NCI-H128 (cell line): ENCODE measurements at regions not wholly inside any gene's neighbourhood (a gene's known extent, or its start where the extent isn't known, plus 50 kb on each side); places are given as distances from the start of the nearest gene placed in this dataset.

Source experiments
- DNase-seq: peaks from one replicate; lab custom pipeline; 2025; ENCODE audit not compliant: unreplicated experiment; lab: John Stamatoyannopoulos, UW

DNA sequence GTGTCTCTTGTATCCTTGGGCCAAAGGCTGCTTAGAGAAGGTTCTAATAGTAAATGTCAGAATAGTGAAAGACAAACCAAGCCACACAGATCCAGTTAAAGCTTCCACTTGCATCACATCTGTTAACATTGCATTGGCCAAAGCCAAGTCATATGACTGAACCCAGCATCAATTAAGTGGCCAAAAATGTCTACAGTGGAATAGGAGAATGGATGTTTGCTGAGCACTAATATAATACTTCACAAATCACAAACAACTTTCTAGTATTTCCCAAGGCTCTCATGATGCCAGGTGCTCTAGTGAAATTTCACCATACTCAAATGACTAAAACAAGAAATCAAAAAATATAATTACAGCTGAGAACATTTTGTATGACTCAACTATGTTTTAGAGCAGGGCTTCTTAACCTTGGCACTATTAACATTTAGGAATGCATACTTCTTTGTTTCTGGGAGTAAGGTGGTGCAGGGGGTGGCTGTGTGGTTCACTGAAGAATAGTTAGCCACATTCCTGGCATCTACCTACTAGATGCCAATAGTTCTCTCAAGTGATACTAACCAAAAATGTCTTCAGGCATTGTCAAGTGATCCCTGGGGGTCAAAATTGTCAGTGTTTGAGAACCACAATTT is 148.0 kb upstream of the SPTLC3 start:
- DNase-seq = no peak

DNA sequence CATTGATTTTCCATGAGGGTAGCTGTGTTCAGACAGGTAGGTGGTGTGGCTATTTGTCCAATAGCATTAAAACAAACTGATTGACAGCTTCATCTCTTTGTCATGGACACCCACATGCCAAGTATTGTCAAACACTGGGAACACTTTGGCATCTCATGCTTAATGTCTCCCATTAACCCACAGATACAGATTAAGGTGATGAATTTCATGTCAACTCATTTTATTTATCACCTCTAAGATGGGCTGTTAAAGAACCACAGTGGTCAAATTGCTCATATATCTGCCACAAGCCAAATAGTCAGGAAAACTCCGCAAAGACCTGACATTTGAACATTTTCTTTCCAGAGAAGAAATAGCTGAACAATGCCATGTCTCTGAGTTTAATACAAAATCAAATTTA is 139.1 kb upstream of the SPTLC3 start:
- DNase-seq = no peak

DNA sequence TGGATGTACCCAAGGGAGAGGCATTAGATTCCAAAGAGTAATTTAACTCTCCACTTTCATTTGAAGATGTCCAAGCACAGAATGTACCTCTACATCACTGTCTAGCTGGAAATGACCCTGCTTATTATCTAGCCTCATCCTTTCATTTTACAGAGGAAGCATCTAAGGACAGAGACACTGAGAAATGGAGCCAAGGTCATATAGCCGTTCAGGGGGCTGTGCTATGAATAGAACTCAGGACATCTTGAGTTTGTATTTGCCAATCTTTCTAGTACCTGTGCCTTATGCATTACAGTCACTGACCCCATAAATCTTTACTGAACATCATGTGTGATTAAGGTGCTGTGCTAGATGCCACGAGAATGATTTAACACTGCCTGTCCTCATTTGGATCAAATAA is 138.2 kb upstream of the SPTLC3 start:
- no peak for DNase-seq

DNA sequence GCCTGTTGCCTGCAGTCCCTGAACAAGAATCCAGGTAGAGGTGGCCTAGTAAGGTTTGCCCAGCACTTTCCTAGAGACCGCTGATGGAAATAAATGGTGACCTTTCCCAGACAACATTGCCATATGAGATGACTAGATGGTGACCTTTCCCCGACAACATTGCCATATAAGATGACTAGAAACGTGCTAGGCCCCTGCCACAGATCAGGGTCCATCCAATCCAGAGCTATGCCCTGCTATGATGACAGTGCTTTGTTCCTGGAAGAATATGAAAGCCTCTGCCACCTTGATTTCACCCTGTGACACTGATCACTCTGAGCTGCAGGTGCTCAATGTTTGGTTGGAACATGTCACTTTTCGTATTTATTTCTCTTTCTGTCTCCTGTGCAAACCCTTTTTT is 133.8 kb upstream of the SPTLC3 start:
- DNase-seq = no peak

DNA sequence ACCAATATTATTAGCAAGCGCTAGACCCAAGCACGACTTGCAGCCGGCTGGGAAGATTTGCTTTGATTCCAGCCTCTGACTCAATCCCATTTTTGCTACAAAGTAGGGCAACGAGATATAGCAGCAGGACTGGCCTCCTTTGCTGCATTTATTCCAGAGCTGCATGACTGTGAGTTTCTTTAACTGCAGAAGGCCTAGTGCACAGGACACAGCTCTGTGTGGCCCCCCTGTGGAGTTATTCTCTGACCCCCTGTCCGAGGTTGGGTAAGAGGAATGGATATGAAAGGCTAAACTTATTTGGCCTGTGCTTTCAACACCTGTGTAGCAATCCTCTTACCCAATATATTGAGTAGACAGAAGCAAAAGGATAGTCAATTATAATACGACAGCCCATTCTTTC is 133.3 kb upstream of the SPTLC3 start:
- DNase-seq = no peak

DNA sequence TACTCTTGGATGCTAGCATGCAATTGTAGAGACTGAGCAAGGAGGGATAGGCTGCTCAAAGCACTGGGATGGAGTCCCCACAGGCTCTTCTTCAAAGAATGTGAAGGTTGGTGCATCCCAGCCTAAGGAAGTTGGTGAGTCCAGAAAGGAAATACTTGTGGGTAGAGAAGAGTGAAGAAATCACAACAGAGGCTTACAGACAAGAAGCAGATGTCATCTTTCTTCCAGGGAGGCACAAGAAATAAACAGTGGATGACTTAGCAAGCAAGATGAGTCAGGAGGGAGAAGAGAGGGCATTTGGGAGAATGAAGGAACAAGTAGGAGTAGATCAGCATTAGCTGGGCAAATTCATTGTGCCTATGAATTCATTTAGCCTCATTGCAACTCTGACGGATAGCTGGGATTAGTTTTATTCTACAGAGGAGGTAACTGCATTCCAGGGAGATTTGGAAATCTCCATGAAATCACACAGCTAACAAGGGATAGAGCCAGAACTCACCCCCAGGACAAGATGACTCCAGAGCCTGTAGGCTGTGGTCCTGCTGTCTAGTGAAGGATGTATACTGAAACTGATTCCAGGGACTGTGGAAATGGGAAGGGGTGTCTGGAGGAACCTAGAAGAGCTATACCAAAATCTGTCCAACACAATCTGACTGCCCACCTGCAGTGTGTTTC is 125.8 kb upstream of the SPTLC3 start:
- DNase-seq = no peak

DNA sequence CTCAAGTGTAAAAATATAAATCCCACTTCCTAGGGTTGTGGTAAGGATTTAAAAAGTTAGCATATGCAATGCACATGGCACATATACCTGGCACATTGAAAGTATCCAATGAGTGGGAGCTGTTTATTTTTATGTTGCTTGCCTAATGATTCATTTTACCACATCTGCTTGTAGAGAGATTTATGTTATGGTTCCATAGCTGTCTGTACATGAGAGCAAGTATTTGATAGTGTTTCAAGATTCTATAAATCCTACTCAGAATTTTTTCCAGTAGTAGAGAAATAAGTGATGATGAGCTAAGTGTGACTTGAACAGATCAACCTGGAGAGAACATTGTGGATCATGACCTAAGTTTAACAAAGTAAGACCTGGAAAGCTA is 125.3 kb upstream of the SPTLC3 start:
- no peak for DNase-seq

DNA sequence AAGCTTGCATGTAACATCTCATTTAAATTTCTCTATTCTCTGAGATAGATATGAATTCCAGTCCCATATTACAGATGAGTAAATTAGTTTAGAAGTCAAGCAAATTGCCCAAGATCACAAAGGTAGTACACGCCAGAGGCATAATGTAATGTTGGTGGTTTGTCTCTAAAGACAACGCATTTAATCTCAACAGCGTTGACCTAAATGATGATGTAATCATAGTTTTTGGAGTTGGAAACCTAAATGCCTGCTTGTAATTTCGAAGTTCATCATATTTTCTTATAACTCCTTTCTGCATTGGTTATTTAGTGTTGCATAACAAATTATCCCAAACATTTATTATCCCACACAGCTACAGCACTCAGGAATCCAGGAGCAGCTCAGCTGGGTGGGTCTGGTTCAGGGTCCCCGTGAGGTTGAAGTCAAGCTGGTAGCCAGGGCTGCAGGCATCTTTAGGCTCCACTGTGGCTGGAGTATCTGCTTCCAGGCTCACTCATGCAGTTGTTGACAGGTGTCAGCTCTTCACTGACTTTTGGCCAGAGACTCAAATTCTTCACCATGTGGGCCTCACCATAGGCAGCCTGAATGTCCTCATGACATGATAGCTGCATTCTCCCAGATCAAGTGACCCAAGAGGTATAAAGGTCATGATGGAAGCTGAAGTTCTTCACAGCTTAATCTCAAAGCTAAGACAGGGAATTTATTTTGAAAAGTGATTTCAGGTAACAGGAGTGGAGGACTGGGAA is 122.0 kb upstream of the SPTLC3 start:
- no peak for DNase-seq

DNA sequence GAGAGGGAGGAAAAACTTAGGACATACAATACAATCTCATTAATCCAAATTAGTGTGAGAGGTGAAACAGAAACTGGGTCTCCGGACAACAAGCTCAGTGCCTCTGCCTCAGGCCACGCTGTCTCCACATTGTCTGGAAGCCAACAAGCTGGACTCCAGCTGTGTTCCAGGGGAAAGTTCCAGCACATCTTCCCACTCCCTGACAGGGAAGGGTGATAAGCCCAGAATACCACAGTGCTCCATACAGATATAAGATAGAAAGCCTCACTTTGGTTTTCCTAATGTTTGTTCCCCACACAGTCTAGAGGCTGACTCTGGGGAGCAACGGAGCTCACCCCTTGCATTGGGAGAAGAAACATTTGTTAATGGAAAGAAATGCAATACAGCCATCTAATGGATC is 117.1 kb upstream of the SPTLC3 start:
- DNase-seq = no peak

DNA sequence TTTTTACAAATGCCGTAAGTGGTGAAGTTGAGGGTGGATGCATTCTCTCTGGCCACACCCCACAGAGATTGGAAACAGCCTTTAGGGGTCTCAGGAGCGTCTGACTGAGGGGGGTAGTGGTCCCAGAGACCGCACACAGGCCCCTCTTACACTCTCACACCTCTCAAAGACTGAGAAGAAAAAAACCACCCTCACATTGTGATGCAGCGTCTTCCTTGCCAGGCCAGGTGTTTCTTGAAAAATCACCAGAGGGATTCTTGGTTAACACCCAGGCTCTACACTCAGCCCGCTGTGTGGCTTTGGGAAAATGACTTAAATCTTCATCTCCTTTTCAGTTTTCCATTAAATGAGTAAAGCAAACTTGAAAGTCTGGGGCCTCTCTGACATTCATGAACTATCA is 115.8 kb upstream of the SPTLC3 start:
- DNase-seq = no peak

DNA sequence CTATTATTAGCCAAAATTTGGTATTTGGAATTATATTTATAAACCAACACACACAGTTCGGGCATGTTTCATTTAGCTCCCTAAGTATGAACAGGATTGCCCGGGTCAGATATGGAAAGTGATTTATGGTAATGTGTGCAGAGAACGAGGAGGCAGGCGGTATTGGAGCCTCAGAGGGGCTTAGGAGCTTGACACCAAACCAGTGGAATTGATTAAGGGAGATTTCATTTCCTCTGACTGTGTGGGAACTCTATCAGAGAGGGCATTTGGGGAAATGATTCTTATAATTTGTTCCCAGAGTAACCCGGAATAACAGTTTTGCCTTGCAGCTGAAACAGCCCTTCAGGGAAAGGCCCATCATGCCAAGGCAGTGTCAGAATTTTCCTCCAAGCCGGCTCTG is 115.1 kb upstream of the SPTLC3 start:
- no peak for DNase-seq

DNA sequence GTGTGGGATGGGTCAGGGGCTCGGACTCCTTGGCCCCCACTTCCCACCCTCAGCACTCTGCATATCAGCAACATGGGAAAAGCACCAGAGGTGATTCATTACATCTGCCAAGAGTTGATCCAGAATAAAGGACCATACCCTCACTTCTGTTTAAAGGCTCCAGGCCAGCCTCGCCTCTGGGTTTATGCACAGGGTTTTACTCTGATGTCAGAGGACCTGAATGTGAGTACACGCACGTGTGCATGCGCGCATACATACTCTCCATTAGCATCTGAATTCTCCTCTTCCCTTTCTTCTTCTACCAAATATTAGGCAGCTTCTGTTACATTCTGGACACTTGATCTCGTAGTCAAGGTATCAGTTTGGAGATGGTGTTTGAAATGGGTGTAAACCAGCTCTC is 114.7 kb upstream of the SPTLC3 start:
- no peak for DNase-seq

DNA sequence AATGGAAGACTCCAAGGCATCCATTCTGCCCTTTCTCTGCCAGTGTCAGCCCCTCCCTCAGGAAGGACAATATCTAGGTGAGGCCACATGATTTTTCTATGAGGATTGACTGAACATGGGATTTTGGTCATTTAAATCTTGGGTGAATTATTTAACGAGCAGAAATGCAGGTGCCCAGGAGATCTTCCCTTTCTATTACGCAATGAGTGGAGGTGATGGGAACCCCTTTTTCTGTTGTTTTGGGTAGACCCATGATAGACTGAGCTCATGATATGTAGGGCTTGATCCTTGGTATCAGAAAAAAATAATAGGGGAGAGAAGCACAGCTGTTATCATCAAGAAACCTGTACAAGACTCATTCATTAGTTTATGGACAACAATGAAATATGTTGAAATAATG is 112.6 kb upstream of the SPTLC3 start:
- no peak for DNase-seq

DNA sequence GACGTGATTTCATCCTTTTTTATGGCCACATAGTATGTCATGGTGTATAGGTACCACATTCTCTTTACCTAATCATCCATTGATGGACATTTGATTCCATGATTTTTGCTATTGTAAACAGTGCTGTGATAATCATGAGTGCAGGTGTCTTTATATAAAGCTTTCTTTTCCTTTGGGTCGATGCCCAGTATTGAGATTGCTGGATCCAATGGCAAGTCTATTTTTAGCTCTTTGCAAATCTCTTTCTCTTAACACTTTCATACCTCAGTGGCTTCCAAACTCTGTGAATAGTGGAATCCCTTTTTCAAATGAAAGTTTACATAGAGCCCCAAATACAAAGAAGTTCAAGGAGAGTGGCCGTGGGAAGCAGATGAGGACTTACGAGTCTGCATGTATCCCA is 105.8 kb upstream of the SPTLC3 start:
- DNase-seq = no peak

DNA sequence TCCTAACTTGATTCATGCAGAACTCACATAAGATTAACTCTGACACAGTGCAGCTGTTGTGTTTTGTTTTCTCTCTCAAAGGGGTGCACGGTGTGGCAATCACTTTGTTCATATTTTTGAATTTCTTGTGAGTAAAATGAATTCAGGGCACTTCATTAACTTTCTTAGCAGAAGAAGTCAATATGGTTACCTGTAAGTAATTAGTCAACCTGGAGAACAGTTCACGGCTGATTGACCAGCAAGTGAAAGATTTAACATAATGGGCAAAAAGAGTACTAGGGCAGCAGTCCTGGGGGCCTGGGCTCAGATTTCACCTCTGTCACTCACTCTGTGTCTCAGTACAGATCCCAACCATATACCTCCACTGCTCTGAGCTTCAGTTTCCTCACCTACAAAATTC is 102.4 kb upstream of the SPTLC3 start:
- DNase-seq = no peak

DNA sequence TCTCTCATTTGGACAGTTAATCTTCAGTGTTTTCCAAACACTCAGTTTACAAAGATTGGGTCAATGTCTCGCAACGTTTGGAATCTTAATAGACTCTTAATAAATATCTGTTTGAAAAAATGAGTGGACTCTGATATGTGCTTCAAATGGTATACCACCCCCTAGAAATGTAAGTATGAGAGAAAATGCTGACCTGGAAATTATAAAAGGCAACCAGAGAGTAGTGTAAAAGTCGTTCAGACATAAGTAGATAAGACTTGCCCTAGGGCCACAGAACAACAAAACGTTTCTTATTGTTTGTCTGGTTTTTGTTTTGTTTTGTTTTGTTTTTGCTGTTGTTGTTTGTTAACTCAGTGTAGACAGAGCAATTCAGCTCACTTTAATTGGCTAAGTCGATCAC is 97.4 kb upstream of the SPTLC3 start:
- no peak for DNase-seq

DNA sequence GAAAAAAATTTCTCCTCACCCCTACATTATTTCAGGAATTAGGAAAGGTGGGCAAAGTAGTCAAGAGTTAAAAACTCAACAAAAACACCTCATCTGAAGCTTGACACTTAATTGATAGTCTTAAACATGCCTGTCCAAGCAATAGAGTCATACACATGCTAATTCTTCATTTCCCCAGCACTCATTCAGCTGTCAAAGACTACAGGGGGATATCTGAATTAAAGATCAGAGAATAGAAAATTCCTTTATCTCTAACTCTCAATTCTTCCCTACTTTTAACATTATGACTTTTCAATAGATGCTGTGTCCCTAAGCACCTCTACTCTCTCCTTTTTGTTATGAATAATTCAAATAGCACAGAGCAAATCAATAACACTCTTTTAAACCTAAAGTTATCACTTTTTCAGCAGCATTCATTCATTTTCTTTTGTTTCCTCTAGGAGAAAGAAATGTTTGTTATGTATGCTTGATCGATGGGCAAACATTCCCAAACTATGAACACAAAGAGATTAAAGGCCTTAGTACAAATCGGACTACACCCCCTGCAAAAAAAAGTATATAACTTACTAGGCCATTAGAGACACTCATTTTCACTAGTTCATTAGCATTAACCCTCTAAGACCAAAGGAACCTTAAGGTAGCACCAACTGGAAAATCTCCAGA is 94.9 kb upstream of the SPTLC3 start:
- no peak for DNase-seq

DNA sequence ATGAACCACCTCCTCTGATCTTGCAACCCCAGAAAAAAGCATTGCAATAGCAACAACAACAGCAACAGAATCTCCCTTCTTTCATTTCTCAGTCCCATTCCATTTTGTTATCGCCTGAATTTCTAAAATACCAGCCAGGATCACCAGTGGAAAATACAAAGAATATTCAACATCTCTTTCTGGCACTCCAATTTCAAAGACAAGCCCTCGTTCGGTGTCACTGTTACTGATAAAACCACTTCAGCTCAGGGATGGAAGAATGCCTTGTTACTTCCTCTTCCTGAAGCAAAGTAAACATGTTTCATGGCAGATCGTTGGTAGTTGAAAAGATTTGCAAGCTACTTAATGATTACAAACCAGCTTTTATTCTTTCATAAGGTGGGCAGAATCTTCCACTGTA is 94.0 kb upstream of the SPTLC3 start:
- DNase-seq = no peak

DNA sequence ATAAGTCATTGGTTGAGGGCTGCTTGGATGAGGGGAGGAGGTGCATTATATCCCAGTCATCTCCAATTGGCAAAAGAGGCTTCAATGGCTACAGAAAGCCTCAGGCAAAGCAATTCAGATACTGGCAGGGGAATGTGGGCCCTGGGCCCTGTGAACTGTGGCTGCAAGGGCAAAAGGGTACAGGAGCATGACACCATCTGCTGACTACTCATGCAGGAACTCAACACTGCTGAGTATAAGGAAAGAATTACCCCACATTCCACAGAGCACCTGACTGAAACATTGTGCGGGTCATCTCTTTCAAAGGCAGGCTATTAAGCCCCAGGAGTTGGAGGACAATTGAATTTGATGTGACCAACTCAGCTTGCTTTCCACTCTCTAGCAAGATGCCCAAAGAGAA is 92.1 kb upstream of the SPTLC3 start:
- no peak for DNase-seq

DNA sequence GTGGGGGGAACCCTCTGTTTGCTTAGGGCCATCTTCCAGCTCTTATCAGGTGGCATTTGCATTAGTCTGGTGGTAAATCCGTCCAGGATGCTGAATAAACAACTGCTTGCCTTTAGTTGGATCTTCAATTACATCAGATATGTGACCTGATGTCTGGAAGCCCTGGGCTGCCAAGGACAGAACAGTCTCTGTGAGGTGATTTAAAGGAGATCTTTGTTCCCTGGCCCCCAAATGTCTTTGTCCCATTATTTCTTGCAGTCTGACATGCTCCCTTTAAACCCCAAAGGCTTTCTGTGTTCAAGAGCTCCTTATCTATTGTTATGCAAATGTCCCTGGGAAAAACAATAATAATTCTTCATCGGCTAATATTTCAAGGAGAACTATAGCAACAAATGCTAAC is 84.6 kb upstream of the SPTLC3 start:
- DNase-seq = no peak

DNA sequence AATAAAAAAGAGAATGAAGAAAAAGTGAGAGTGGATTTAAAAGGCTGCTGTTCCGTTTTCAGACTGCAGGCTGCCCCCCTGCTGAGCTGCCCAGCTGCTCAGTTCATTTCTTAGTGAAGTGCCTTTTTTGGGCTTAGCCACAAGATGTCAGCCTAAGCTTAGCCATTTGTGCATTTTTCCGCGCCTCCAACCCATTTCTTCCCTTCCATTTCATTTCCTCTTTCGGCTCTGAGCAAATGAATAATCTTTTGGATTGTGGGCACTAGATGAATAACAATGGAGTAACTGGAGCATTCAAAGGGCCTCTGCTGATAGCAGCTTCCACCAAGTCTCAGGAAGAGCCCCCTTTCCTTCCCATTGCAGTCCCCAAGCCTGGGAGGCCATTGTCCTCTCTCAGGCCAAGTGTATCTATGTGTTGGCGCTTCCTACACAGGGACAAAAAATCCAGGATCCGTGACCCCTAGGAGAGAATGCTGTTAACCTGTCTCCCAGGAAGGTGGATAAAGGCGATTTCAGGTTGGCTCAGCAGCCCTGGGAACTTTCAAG is 83.5 kb upstream of the SPTLC3 start:
- no peak for DNase-seq
